ENCODE measurements at regions not wholly inside any gene's neighbourhood (a gene's known extent, or its start where the extent isn't known, plus 50 kb on each side); places are given as distances from the start of the nearest gene placed in this dataset.
"Not testable (repeated sequence)": the region's sequence is repeated elsewhere in the genome, so short reads cannot be mapped to it uniquely, and the experiment has no call there.

- not testable (repeated sequence) for H3K4me3 ChIP-seq (replicated peaks; ENCODE audit: low read depth, low read length); DNase-seq (ENCODE audit: extremely low read depth, low read depth)
Measured at GRCh38 chr10:47578547-47578946, 55.1 kb upstream of the AGAP9 start.

Measured in HFF-Myc (cell line).